ENCODE measurements at regions not wholly inside any gene's neighbourhood (a gene's known extent, or its start where the extent isn't known, plus 50 kb on each side); places are given as distances from the start of the nearest gene placed in this dataset.

DNA sequence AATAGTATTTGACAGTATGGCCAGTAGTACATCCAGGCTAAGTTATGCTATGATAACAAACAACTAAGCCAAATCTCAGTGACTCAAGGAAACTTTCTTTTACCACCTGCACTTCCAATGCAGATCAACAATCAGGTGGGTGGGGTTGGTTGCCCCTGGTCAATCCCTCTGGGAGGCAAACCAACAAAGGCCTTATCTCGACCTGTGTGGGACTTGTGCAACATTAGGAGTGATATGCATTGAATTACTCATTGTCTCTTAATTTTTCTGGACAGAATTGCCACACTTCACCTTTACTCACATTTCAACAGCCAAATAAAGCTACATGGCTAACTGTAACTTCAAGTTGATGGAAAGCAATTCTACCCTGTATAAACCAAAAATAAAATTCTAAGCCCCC is 1049.3 kb upstream of the CDH2 start:
- H3K36me3 Mint-ChIP-seq (ENCODE audit: low read depth): no peaks in the 10 kb centered on the region
- peaks cover 17% of the 10 kb centered on the region for H3K9me3 Mint-ChIP-seq
- DNase-seq: no peak
- H3K27me3 Mint-ChIP-seq: no peaks in the 10 kb centered on the region
- no peak overlapping the region for H3K4me3 Mint-ChIP-seq
- H3K4me1 Mint-ChIP-seq (ENCODE audit: low read depth): no peaks in the 10 kb centered on the region
- no peak overlapping the region for H3K27ac Mint-ChIP-seq

DNA sequence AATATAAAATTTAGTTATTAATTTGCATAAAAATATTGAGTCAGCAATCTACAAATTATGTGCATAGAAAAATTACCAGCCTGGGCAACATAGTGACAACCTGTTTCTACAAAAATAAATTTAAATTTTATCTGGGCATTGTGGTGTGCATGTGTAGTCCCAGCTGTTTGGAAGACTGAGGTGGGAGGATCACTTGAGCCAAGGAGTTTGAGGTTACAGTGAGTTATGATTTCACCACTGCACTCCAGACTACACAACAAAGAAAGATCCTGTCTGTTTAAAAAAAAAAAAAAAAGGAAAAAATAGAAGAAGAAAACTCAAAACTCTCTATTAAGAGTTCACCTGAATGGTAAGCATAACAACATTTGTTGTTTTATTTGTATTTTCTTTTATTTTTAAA is 1048.4 kb upstream of the CDH2 start:
- Mint-ChIP-seq H3K9me3 (peaks cover 18% of the 10 kb centered on the region), H3K27ac (no peak overlapping the region), H3K36me3 (ENCODE audit: low read depth) (no peaks in the 10 kb centered on the region), H3K27me3 (no peaks in the 10 kb centered on the region), H3K4me3 (no peak overlapping the region), H3K4me1 (ENCODE audit: low read depth) (no peaks in the 10 kb centered on the region)
- DNase-seq: no peak

GRCh38 chr18:29218091-29218490 is 1041.2 kb upstream of the CDH2 start:
- Mint-ChIP-seq H3K27me3 (no peaks in the 10 kb centered on the region), H3K27ac (no peak overlapping the region), H3K4me1 (ENCODE audit: low read depth) (no peaks in the 10 kb centered on the region), H3K9me3 (peaks cover 32% of the 10 kb centered on the region), H3K36me3 (ENCODE audit: low read depth) (no peaks in the 10 kb centered on the region), H3K4me3 (no peak overlapping the region)
- DNase-seq: no peak

GRCh38 chr18:29217124-29217915 is 1040.4 kb upstream of the CDH2 start:
- Mint-ChIP-seq H3K9me3 (peaks cover 33% of the 10 kb centered on the region), H3K36me3 (ENCODE audit: low read depth) (no peaks in the 10 kb centered on the region), H3K27ac (no peak overlapping the region), H3K27me3 (no peaks in the 10 kb centered on the region), H3K4me3 (no peak overlapping the region), H3K4me1 (ENCODE audit: low read depth) (no peaks in the 10 kb centered on the region)
- no peak for DNase-seq

- Mint-ChIP-seq H3K4me1 (ENCODE audit: low read depth) (no peaks in the 10 kb centered on the region), H3K36me3 (ENCODE audit: low read depth) (no peaks in the 10 kb centered on the region), H3K9me3 (peaks cover 24% of the 10 kb centered on the region), H3K27ac (no peak overlapping the region), H3K4me3 (no peak overlapping the region), H3K27me3 (no peaks in the 10 kb centered on the region)
- no peak for DNase-seq
Measured at GRCh38 chr18:29198834-29199233, 1021.9 kb upstream of the CDH2 start.

DNA sequence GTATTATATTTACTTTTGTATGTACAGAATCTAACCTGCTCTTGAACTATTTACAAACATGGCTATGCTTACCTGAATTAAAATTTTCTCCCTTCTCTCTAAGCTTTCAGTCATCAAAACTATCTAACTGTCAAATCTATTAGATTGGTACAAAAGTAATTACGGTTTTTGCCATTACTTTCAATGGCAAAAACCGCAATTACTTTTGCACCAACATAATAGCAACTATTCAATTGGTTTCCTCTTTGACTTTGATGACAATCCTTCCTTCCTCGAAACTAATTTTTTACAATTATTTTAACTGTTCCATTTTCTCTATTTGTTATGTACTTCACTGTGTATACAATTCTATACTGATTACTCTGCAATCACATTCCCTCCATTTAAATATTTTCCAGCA is 1019.4 kb upstream of the CDH2 start:
- H3K27me3 Mint-ChIP-seq: no peaks in the 10 kb centered on the region
- no peaks in the 10 kb centered on the region for H3K36me3 Mint-ChIP-seq (ENCODE audit: low read depth)
- H3K4me1 Mint-ChIP-seq (ENCODE audit: low read depth): no peaks in the 10 kb centered on the region
- H3K4me3 Mint-ChIP-seq: no peak overlapping the region
- H3K27ac Mint-ChIP-seq: no peak overlapping the region
- no peak for DNase-seq
- H3K9me3 Mint-ChIP-seq: peaks cover 15% of the 10 kb centered on the region

GRCh38 chr18:29191263-29191662 is 1014.3 kb upstream of the CDH2 start:
- H3K9me3 Mint-ChIP-seq: peaks cover 8% of the 10 kb centered on the region

GRCh38 chr18:29188760-29189159 is 1011.8 kb upstream of the CDH2 start:
- H3K9me3 Mint-ChIP-seq: peaks cover 3% of the 10 kb centered on the region
- H3K27ac Mint-ChIP-seq: no peak overlapping the region
- no peak overlapping the region for H3K4me3 Mint-ChIP-seq
- no peaks in the 10 kb centered on the region for H3K4me1 Mint-ChIP-seq (ENCODE audit: low read depth)
- H3K36me3 Mint-ChIP-seq (ENCODE audit: low read depth): no peaks in the 10 kb centered on the region
- no peak for DNase-seq
- no peaks in the 10 kb centered on the region for H3K27me3 Mint-ChIP-seq

More at GRCh38 chr18:29191263-29191662, 1014.3 kb upstream of the CDH2 start:
- H3K4me3 Mint-ChIP-seq: no peak overlapping the region
- no peaks in the 10 kb centered on the region for H3K36me3 Mint-ChIP-seq (ENCODE audit: low read depth)
- no peak overlapping the region for H3K27ac Mint-ChIP-seq
- DNase-seq: no peak
- no peaks in the 10 kb centered on the region for H3K4me1 Mint-ChIP-seq (ENCODE audit: low read depth)
- no peaks in the 10 kb centered on the region for H3K27me3 Mint-ChIP-seq

- H3K4me3 Mint-ChIP-seq: no peak overlapping the region
- H3K27ac Mint-ChIP-seq: no peak overlapping the region
- no peak for DNase-seq
- peaks cover 11% of the 10 kb centered on the region for H3K9me3 Mint-ChIP-seq
- H3K27me3 Mint-ChIP-seq: no peaks in the 10 kb centered on the region
- no peaks in the 10 kb centered on the region for H3K36me3 Mint-ChIP-seq (ENCODE audit: low read depth)
- H3K4me1 Mint-ChIP-seq (ENCODE audit: low read depth): no peaks in the 10 kb centered on the region
Measured at GRCh38 chr18:29185801-29186200, 1008.9 kb upstream of the CDH2 start.

DNA sequence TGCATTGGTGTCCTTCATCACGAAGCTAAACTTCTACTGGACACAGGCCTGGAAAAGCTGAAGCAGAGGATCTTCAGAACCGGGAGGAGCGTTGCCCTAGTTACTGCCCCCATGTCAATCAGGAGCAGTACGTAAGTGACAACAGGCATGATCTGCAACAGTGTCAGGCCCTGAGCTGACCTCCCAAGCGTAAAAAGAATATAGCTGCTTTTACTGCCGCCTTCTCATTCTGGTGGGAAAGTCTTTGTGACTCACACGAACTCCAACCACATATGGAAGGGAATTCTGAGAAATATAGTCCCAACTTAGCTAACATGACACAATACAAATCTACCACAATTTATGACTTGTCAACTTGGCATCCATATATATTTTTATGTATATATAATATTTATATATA is 1007.7 kb upstream of the CDH2 start:
- H3K4me3 Mint-ChIP-seq: no peak overlapping the region
- no peak overlapping the region for H3K27ac Mint-ChIP-seq
- H3K9me3 Mint-ChIP-seq: peaks cover 11% of the 10 kb centered on the region
- no peaks in the 10 kb centered on the region for H3K27me3 Mint-ChIP-seq
- no peaks in the 10 kb centered on the region for H3K4me1 Mint-ChIP-seq (ENCODE audit: low read depth)
- no peaks in the 10 kb centered on the region for H3K36me3 Mint-ChIP-seq (ENCODE audit: low read depth)
- no peak for DNase-seq

GRCh38 chr18:29181151-29181901 is 1004.4 kb upstream of the CDH2 start:
- no peak overlapping the region for H3K4me3 Mint-ChIP-seq
- no peak overlapping the region for H3K27ac Mint-ChIP-seq
- H3K36me3 Mint-ChIP-seq (ENCODE audit: low read depth): no peaks in the 10 kb centered on the region
- H3K9me3 Mint-ChIP-seq: peaks cover 11% of the 10 kb centered on the region
- H3K27me3 Mint-ChIP-seq: no peaks in the 10 kb centered on the region
- no peaks in the 10 kb centered on the region for H3K4me1 Mint-ChIP-seq (ENCODE audit: low read depth)
- DNase-seq: no peak

- H3K4me3 Mint-ChIP-seq: no peak overlapping the region
- H3K27ac Mint-ChIP-seq: no peak overlapping the region
- no peaks in the 10 kb centered on the region for H3K27me3 Mint-ChIP-seq
- H3K4me1 Mint-ChIP-seq (ENCODE audit: low read depth): no peaks in the 10 kb centered on the region
- no peaks in the 10 kb centered on the region for H3K36me3 Mint-ChIP-seq (ENCODE audit: low read depth)
- no peak for DNase-seq
- H3K9me3 Mint-ChIP-seq: peaks cover 14% of the 10 kb centered on the region
Measured at GRCh38 chr18:29176681-29177080, 999.8 kb upstream of the CDH2 start.

- Mint-ChIP-seq H3K36me3 (ENCODE audit: low read depth) (no peaks in the 10 kb centered on the region), H3K9me3 (peaks cover 9% of the 10 kb centered on the region), H3K4me3 (no peak overlapping the region), H3K27me3 (no peaks in the 10 kb centered on the region), H3K4me1 (ENCODE audit: low read depth) (no peaks in the 10 kb centered on the region), H3K27ac (no peak overlapping the region)
- no peak for DNase-seq
Measured at GRCh38 chr18:29174891-29175290, 998.0 kb upstream of the CDH2 start.

DNA sequence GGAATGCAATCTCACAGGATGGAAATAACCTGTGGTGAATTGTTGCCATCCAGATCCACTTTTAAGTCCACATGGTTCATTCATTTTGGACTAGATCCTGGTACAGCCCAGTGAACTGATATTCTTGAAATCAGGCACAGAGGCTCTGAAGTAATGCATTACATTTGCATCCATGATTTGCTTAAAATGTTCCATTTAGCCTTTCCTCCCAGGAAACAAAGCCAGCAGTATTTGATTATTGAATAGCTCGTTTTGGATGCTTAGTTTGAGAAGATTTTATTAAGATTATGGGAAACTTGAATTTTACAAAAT is 995.8 kb upstream of the CDH2 start:
- Mint-ChIP-seq H3K27me3 (no peaks in the 10 kb centered on the region), H3K4me3 (no peak overlapping the region), H3K9me3 (peaks cover 11% of the 10 kb centered on the region), H3K4me1 (ENCODE audit: low read depth) (no peaks in the 10 kb centered on the region), H3K36me3 (ENCODE audit: low read depth) (no peaks in the 10 kb centered on the region), H3K27ac (no peak overlapping the region)
- DNase-seq: no peak

DNA sequence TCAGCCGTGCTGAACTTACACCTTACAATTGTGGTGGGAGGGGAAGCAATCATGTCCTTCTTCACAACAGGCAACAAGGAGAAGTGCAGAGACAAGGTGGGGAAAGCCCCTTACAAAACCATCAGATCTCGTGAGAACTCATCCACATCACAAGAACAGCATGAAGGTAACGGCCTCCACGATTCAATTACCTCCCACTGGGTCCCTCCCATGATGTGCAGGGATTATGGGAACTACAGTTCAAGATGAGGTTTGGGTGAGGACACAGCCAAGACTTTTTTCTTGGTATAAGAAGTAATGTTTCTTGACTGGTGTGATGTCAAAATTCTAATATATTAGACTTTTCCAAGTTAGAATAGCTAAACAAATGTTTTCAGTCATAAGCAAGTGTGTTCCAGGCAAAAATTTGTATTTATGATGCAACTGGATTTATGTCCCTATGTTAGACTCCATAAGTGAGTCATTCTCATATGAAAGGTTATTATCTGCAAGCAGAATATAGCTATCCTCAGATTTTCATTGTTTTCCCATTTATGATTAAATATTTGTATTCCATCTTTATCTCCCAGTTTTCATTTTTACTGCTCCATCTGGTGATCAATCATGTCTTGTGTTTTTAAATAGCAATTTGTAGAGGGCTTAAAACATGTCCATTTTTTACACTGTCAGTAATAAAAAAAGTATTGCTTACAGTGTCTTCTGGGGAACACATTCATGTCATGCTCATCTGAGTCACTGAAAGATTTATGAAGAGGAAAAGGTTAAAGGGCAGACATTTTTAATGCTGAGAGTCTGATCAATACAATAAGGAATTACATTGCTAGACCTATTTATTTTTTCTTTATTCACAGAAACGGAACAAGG is 995.2 kb upstream of the CDH2 start:
- no peak for DNase-seq
- no peak overlapping the region for H3K27ac Mint-ChIP-seq

More for the DNA sequence above, 995.2 kb upstream of the CDH2 start:
- no peak overlapping the region for H3K4me3 Mint-ChIP-seq
- no peaks in the 10 kb centered on the region for H3K36me3 Mint-ChIP-seq (ENCODE audit: low read depth)
- H3K27me3 Mint-ChIP-seq: no peaks in the 10 kb centered on the region
- H3K9me3 Mint-ChIP-seq: peaks cover 10% of the 10 kb centered on the region
- H3K4me1 Mint-ChIP-seq (ENCODE audit: low read depth): no peaks in the 10 kb centered on the region
